ENCODE measurements at regions not wholly inside any gene's neighbourhood (a gene's known extent, or its start where the extent isn't known, plus 50 kb on each side); places are given as distances from the start of the nearest gene placed in this dataset.

- Mint-ChIP-seq H3K27me3 (ENCODE audit: low read depth) (no peaks in the 10 kb centered on the region), H3K27ac (ENCODE audit: unreplicated experiment) (no peak overlapping the region), H3K4me1 (no peaks in the 10 kb centered on the region), H3K9me3 (peaks cover 7% of the 10 kb centered on the region), H3K36me3 (ENCODE audit: low read depth) (no peaks in the 10 kb centered on the region), H3K4me3 (no peak overlapping the region)
- TF ChIP-seq CTCF (conservative IDR thresholded peaks at IDR 0.05), result no peak
- no peak for DNase-seq (ENCODE audit: low read depth, low spot score)
Observed at GRCh38 chr11:112459001-112459400, 198.3 kb upstream of the PLET1 start.

- Mint-ChIP-seq H3K9me3 (peaks cover 3% of the 10 kb centered on the region), H3K27ac (ENCODE audit: unreplicated experiment) (no peak overlapping the region), H3K36me3 (ENCODE audit: low read depth) (no peaks in the 10 kb centered on the region), H3K27me3 (ENCODE audit: low read depth) (no peaks in the 10 kb centered on the region), H3K4me1 (peaks cover 1% of the 10 kb centered on the region), H3K4me3 (no peak overlapping the region)
- no peak for DNase-seq (ENCODE audit: low read depth, low spot score)
- no peak for TF ChIP-seq CTCF (conservative IDR thresholded peaks at IDR 0.05)
Observed at GRCh38 chr11:112460141-112460540, 199.5 kb upstream of the PLET1 start.

- H3K36me3 Mint-ChIP-seq (ENCODE audit: low read depth), result no peaks in the 10 kb centered on the region
- H3K9me3 Mint-ChIP-seq, result peaks cover 3% of the 10 kb centered on the region
- no peaks in the 10 kb centered on the region for H3K27me3 Mint-ChIP-seq (ENCODE audit: low read depth)
- H3K27ac Mint-ChIP-seq (ENCODE audit: unreplicated experiment), result no peak overlapping the region
- TF ChIP-seq CTCF (conservative IDR thresholded peaks at IDR 0.05), result no peak
- no peak overlapping the region for H3K4me3 Mint-ChIP-seq
- no peak for DNase-seq (ENCODE audit: low read depth, low spot score)
- H3K4me1 Mint-ChIP-seq, result peaks cover 7% of the 10 kb centered on the region
Observed at GRCh38 chr11:112464949-112465348, 204.3 kb upstream of the PLET1 start.

- no peaks in the 10 kb centered on the region for H3K27me3 Mint-ChIP-seq (ENCODE audit: low read depth)
- DNase-seq (ENCODE audit: low read depth, low spot score), result no peak
- H3K27ac Mint-ChIP-seq (ENCODE audit: unreplicated experiment), result no peak overlapping the region
- H3K36me3 Mint-ChIP-seq (ENCODE audit: low read depth), result no peaks in the 10 kb centered on the region
- peaks cover 7% of the 10 kb centered on the region for H3K4me1 Mint-ChIP-seq
- peaks cover 3% of the 10 kb centered on the region for H3K9me3 Mint-ChIP-seq
- TF ChIP-seq CTCF (conservative IDR thresholded peaks at IDR 0.05), result no peak
- H3K4me3 Mint-ChIP-seq, result no peak overlapping the region
Observed at GRCh38 chr11:112465433-112466024, 204.9 kb upstream of the PLET1 start.

- H3K27ac Mint-ChIP-seq (ENCODE audit: unreplicated experiment), result no peak overlapping the region
- no peak for TF ChIP-seq CTCF (conservative IDR thresholded peaks at IDR 0.05)
- no peaks in the 10 kb centered on the region for H3K9me3 Mint-ChIP-seq
- H3K36me3 Mint-ChIP-seq (ENCODE audit: low read depth), result no peaks in the 10 kb centered on the region
- no peak for DNase-seq (ENCODE audit: low read depth, low spot score)
- H3K4me3 Mint-ChIP-seq, result no peak overlapping the region
- no peaks in the 10 kb centered on the region for H3K27me3 Mint-ChIP-seq (ENCODE audit: low read depth)
- peaks cover 7% of the 10 kb centered on the region for H3K4me1 Mint-ChIP-seq
Observed at GRCh38 chr11:112467721-112468120, 207.1 kb upstream of the PLET1 start.

Measured in neural crest cell (in vitro differentiated cells).